ENCODE measurements at regions not wholly inside any gene's neighbourhood (a gene's known extent, or its start where the extent isn't known, plus 50 kb on each side); places are given as distances from the start of the nearest gene placed in this dataset.

- no peak overlapping the region for H3K4me3 ChIP-seq (ENCODE audit: control extremely low read depth in 1 of 5, extremely low read depth in 1 of 5, insufficient read depth in 1 of 5, low read depth in 2 of 5, low read length in 4 of 5)
- no peak overlapping the region for H3K9ac ChIP-seq (ENCODE audit: low read length)
- Mint-ChIP-seq H3K27ac (no peak overlapping the region), H3K27me3 (peaks cover 17% of the 10 kb centered on the region), H3K4me1 (no peaks in the 10 kb centered on the region), H3K4me3 (no peak overlapping the region), H3K9me3 (ENCODE audit: insufficient read depth) (no peaks in the 10 kb centered on the region)
- TF ChIP-seq, protein P1, sequence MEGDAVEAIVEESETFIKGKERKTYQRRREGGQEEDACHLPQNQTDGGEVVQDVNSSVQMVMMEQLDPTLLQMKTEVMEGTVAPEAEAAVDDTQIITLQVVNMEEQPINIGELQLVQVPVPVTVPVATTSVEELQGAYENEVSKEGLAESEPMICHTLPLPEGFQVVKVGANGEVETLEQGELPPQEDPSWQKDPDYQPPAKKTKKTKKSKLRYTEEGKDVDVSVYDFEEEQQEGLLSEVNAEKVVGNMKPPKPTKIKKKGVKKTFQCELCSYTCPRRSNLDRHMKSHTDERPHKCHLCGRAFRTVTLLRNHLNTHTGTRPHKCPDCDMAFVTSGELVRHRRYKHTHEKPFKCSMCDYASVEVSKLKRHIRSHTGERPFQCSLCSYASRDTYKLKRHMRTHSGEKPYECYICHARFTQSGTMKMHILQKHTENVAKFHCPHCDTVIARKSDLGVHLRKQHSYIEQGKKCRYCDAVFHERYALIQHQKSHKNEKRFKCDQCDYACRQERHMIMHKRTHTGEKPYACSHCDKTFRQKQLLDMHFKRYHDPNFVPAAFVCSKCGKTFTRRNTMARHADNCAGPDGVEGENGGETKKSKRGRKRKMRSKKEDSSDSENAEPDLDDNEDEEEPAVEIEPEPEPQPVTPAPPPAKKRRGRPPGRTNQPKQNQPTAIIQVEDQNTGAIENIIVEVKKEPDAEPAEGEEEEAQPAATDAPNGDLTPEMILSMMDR (IDR thresholded peaks at IDR 0.05) = no peak
- no peak for TF ChIP-seq EZH2 (IDR thresholded peaks at IDR 0.05; ENCODE audit: borderline replicate concordance, insufficient read depth, low read depth, low read length, poor library complexity, severe bottlenecking)
- ChIA-PET CTCF (no interaction called here), POLR2A (no interaction called here)
- no peak for ATAC-seq (ENCODE audit: low read depth)
- H3K79me2 ChIP-seq (ENCODE audit: control insufficient read depth, insufficient read depth, low read length) = no peaks in the 10 kb centered on the region
- H3K27me3 ChIP-seq (replicated peaks in 1 of 4; ENCODE audit: control extremely low read depth in 1 of 4, control insufficient read depth in 3 of 4, insufficient read depth in 4 of 4, low read length in 3 of 4) = no peaks in the 10 kb centered on the region
- no peaks in the 10 kb centered on the region for H3K4me1 ChIP-seq (ENCODE audit: control insufficient read depth in 2 of 2, insufficient read depth in 2 of 2, low read length in 2 of 2)
- H3K9me3 ChIP-seq (ENCODE audit: control extremely low read depth in 1 of 3, control insufficient read depth in 2 of 3, insufficient read depth in 1 of 3, low read length in 2 of 3) = peaks cover 0 to 2% (median 0%) of the 10 kb centered on the region in 3 donors
- intact Hi-C loops (cut with micrococcal nuclease) = no loop called here
- no CpG with 5 or more reads among the region's 1 CpG for WGBS (ENCODE audit: insufficient coverage)
- DNase-seq = no peak
- H4K20me1 ChIP-seq (ENCODE audit: control insufficient read depth, insufficient read depth, low read length, poor library complexity, severe bottlenecking) = no peaks in the 10 kb centered on the region
- H3K36me3 ChIP-seq (replicated peaks in 1 of 2; ENCODE audit: control extremely low read depth in 1 of 2, control insufficient read depth in 1 of 2, extremely low read depth in 1 of 2, insufficient read depth in 2 of 2, low read length in 1 of 2) = no peaks in the 10 kb centered on the region
- H2AFZ ChIP-seq (ENCODE audit: insufficient read depth, low read depth, low read length, poor library complexity, severe bottlenecking) = no peak overlapping the region
- no peak overlapping the region for H3K27ac ChIP-seq (ENCODE audit: low read length in 2 of 2)
- H3K4me2 ChIP-seq (replicated peaks; ENCODE audit: low read depth, low read length, poor library complexity, severe bottlenecking) = no peak overlapping the region
These were observed 120.4 kb downstream of the TBX5 start for GRCh38 chr12:114285554-114285953.

GRCh38 chr12:114284041-114284440, 121.9 kb downstream of the TBX5 start:
- 74% methylated on average over 2 of the region's 4 CpGs for WGBS (ENCODE audit: insufficient coverage)
- DNase-seq (no peak), ATAC-seq (ENCODE audit: low read depth) (no peak)
- no peaks in the 10 kb centered on the region for H3K27me3 ChIP-seq (replicated peaks in 1 of 4; ENCODE audit: control extremely low read depth in 1 of 4, control insufficient read depth in 3 of 4, insufficient read depth in 4 of 4, low read length in 3 of 4)
- no peak overlapping the region for H3K27ac ChIP-seq (ENCODE audit: low read length in 2 of 2)
- no peak overlapping the region for H2AFZ ChIP-seq (ENCODE audit: insufficient read depth, low read depth, low read length, poor library complexity, severe bottlenecking)
- peaks cover 0 to 2% (median 0%) of the 10 kb centered on the region in 3 donors for H3K9me3 ChIP-seq (ENCODE audit: control extremely low read depth in 1 of 3, control insufficient read depth in 2 of 3, insufficient read depth in 1 of 3, low read length in 2 of 3)
- no peaks in the 10 kb centered on the region for H4K20me1 ChIP-seq (ENCODE audit: control insufficient read depth, insufficient read depth, low read length, poor library complexity, severe bottlenecking)
- ChIA-PET POLR2A (no interaction called here), CTCF (no interaction called here)
- Mint-ChIP-seq H3K4me1 (no peaks in the 10 kb centered on the region), H3K27ac (no peak overlapping the region), H3K9me3 (ENCODE audit: insufficient read depth) (no peaks in the 10 kb centered on the region), H3K4me3 (no peak overlapping the region), H3K27me3 (peaks cover 17% of the 10 kb centered on the region)
- H3K4me1 ChIP-seq (ENCODE audit: control insufficient read depth in 2 of 2, insufficient read depth in 2 of 2, low read length in 2 of 2) = no peaks in the 10 kb centered on the region
- H3K79me2 ChIP-seq (ENCODE audit: control insufficient read depth, insufficient read depth, low read length) = no peaks in the 10 kb centered on the region
- no peak overlapping the region for H3K9ac ChIP-seq (ENCODE audit: low read length)
- H3K4me3 ChIP-seq (ENCODE audit: control extremely low read depth in 1 of 5, extremely low read depth in 1 of 5, insufficient read depth in 1 of 5, low read depth in 2 of 5, low read length in 4 of 5) = no peak overlapping the region
- no peak overlapping the region for H3K4me2 ChIP-seq (replicated peaks; ENCODE audit: low read depth, low read length, poor library complexity, severe bottlenecking)
- intact Hi-C loops (cut with micrococcal nuclease) = no loop called here
- no peak for TF ChIP-seq EZH2 (IDR thresholded peaks at IDR 0.05; ENCODE audit: borderline replicate concordance, insufficient read depth, low read depth, low read length, poor library complexity, severe bottlenecking)
- TF ChIP-seq, protein P1 (IDR thresholded peaks at IDR 0.05) = no peak
- H3K36me3 ChIP-seq (replicated peaks in 1 of 2; ENCODE audit: control extremely low read depth in 1 of 2, control insufficient read depth in 1 of 2, extremely low read depth in 1 of 2, insufficient read depth in 2 of 2, low read length in 1 of 2) = no peaks in the 10 kb centered on the region

Data from B cell (primary cell).